HCT116 (cell line): ENCODE measurements at regions not wholly inside any gene's neighbourhood (a gene's known extent, or its start where the extent isn't known, plus 50 kb on each side); places are given as distances from the start of the nearest gene placed in this dataset.

Source experiments
- CTCF ChIP-seq, 3 experiments: fragments of 200-600 bp in 1 of 3; sonication (generic) in 1 of 3; IDR thresholded peaks in 2 of 3; conservative IDR thresholded peaks in 1 of 3; 2 replicates each; pipeline ENCODE4 v1.5.1; 2012 to 2017; ENCODE audit warnings: low read depth in 2 of 3, low read length in 2 of 3, antibody characterized with exemption in 1 of 3, borderline replicate concordance in 1 of 3, control low read depth in 1 of 3, mild to moderate bottlenecking in 1 of 3, mixed read lengths in 1 of 3, mixed run types in 1 of 3, moderate library complexity in 1 of 3; ENCODE audit not compliant: insufficient read depth in 1 of 3
- JUND ChIP-seq: IDR thresholded peaks from 2 replicates; pipeline ENCODE4 v1.6.1; 2012
- MAX ChIP-seq: IDR thresholded peaks from 2 replicates; pipeline ENCODE4 v1.6.1; 2012
- POLR2A ChIP-seq: IDR thresholded peaks from 2 replicates; pipeline ENCODE4 v1.7.0; 2011; ENCODE audit warnings: borderline replicate concordance; ENCODE audit not compliant: insufficient read depth, insufficient read length; ENCODE audit errors: extremely low read depth
- SIN3A ChIP-seq: IDR thresholded peaks from 2 replicates; pipeline ENCODE4 v1.6.1; 2012; ENCODE audit warnings: low read depth
- TF ChIP-seq, protein P1 (sequence below): IDR thresholded peaks from 2 replicates; pipeline ENCODE4 v1.6.1; 2012

DNA sequence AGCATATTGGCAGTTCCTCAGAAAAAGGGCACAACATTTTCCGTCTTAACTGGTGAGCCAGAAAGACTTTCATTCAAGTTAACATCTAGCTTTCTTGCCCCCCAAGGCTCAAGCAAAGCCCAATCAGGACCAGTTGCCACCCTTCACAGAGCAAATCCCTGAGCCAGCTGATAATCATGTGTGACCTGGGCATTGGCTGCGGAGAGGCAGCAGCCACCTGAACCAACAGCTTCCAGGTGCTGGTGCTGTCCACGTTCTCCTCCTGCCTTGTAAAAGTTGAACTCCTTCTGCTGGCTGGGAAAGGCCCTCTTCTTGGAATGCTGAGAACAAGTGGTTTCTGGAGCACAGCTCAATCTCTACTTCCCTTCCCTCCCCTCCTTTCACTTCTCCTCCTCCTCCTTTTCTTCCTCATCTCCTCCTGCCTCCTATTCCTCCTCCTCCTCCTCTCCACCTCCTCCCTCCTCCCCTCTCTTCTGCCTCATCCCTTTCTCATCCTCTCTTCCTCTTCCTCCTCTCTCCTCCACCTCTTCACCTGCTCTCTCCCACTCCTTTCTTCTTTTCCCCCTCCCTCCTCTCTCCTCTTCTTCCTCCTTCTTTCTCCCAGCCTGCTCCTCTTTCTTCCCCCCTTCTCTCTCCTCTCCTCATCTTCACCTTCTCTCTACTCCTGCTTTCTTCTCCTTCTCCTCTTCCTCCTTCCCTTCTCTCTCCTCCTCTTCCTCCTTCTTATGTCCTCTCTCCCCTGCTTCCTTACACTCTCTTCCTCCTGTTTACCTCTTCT, 140.6 kb downstream of the JCAD start:
- no peak for TF ChIP-seq JUND
- TF ChIP-seq CTCF (IDR thresholded peaks at IDR 0.05 in 2 of 3, conservative IDR thresholded peaks at IDR 0.05 in 1 of 3; ENCODE audit: borderline replicate concordance in 1 of 3, insufficient read depth in 1 of 3, low read depth in 2 of 3, low read length in 2 of 3) = no peak
- TF ChIP-seq SIN3A = no peak
- TF ChIP-seq, protein P1, sequence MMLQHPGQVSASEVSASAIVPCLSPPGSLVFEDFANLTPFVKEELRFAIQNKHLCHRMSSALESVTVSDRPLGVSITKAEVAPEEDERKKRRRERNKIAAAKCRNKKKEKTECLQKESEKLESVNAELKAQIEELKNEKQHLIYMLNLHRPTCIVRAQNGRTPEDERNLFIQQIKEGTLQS = no peak
- TF ChIP-seq MAX = no peak
- TF ChIP-seq POLR2A = no peak
